ENCODE measurements at regions not wholly inside any gene's neighbourhood (a gene's known extent, or its start where the extent isn't known, plus 50 kb on each side); places are given as distances from the start of the nearest gene placed in this dataset.
"Not testable (repeated sequence)": the region's sequence is repeated elsewhere in the genome, so short reads cannot be mapped to it uniquely, and the experiment has no call there.

GRCh38 chr9:33623658-33624586, 99.9 kb downstream of the ANKRD18B start:
- no peak for TF ChIP-seq Cebpa-rat (IDR thresholded peaks at IDR 0.05)
- Histone ChIP-seq H3K27me3 (no peaks in the 10 kb centered on the region), H3K4me1 (peaks cover 0 to 12% (median 9%) of the 10 kb centered on the region in 10 experiments; a peak in 8 of 20 replicates), H3K9ac (no peak overlapping the region), H4K20me1 (no peaks in the 10 kb centered on the region), H3K4me2 (peak overlapping the region in 2 of 11 experiments; percentile 29 to 47; a peak in 1 of 22 replicates), H3K27ac (no peak overlapping the region), H3K4me3 (no peak overlapping the region), H3K36me3 (no peaks in the 10 kb centered on the region), H3K9me3 (replicated peaks in 1 of 11) (no peaks in the 10 kb centered on the region)

- H3K36me3 ChIP-seq, H3K4me1 ChIP-seq, H3K27me3 ChIP-seq: not testable (repeated sequence)
Observed at GRCh38 chr9:33628318-33628717, 104.3 kb downstream of the ANKRD18B start.

DNA sequence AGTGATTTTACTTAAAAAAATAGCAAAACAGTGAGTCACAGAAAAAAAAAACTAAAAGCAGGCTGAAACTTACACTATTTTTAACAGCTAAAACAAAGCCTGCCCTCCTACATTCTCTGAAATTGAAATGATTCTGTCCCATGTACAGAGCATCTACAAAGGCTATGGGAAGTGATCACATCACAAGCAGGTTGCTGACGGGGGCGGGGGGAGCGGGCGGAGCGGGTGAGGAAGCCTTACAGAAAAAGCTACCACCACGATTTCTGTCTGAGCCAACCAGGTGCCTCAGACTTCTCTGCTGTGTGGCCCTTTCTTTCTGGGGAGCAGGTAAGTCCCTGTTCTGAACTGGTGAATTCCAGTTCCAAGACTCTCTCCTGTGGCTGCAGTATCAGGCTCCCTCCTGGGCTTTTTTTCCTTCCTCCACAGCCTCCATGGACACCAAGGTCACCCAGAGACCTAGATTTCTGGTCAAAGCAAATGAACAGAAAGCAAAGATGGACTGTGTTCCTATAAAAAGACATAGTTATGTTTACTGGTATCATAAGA, 104.9 kb downstream of the ANKRD18B start:
- H4K20me1 ChIP-seq: no peaks in the 10 kb centered on the region
- H3K4me1 ChIP-seq: no peaks in the 10 kb centered on the region
- no peaks in the 10 kb centered on the region for H3K36me3 ChIP-seq
- H3K9me3 ChIP-seq (replicated peaks in 1 of 11): no peaks in the 10 kb centered on the region
- no peak overlapping the region for H3K4me2 ChIP-seq
- no peak for TF ChIP-seq Cebpa-rat (IDR thresholded peaks at IDR 0.05)
- H3K4me3 ChIP-seq: no peak overlapping the region
- H3K27ac ChIP-seq: no peak overlapping the region
- no peaks in the 10 kb centered on the region for H3K27me3 ChIP-seq
- no peak overlapping the region for H3K9ac ChIP-seq

More at GRCh38 chr9:33628318-33628717, 104.3 kb downstream of the ANKRD18B start:
- not testable (repeated sequence) for H4K20me1 ChIP-seq; H3K4me3 ChIP-seq; H3K27ac ChIP-seq; H3K4me2 ChIP-seq; H3K9me3 ChIP-seq (replicated peaks in 1 of 11); H3K9ac ChIP-seq

- no peak overlapping the region for H3K4me3 ChIP-seq
- H3K4me2 ChIP-seq: no peak overlapping the region
- peaks cover 0 to 8% (median 5%) of the 10 kb centered on the region in 10 experiments; a peak in 5 of 20 replicates for H3K4me1 ChIP-seq
- TF ChIP-seq Cebpa-rat (IDR thresholded peaks at IDR 0.05): no peak
- no peaks in the 10 kb centered on the region for H4K20me1 ChIP-seq
- H3K36me3 ChIP-seq: no peaks in the 10 kb centered on the region
- H3K9me3 ChIP-seq (replicated peaks in 1 of 11): no peaks in the 10 kb centered on the region
- H3K27ac ChIP-seq: no peak overlapping the region
- H3K27me3 ChIP-seq: no peaks in the 10 kb centered on the region
- H3K9ac ChIP-seq: no peak overlapping the region
Observed at GRCh38 chr9:33633636-33634035, 109.6 kb downstream of the ANKRD18B start.

DNA sequence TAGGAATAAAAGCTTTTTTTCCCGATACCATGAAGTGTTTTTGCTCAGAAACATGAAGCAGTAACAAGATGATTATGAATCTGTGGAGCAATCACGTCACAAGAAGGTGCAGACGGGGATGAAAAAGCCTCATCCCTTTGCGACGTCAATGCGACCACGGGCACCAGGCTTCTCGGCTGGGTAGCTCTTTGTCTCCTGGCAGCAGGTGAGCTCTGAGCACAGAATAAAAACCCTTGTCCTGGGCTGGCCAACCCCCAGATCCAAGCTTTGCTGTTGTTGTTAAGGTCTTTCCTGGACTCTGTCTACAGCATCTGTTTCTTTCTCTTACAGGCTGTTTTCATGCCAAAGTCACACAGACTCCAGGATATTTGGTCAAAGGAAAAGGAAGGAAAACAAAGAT, 113.8 kb downstream of the ANKRD18B start:
- Histone ChIP-seq H3K9ac (no peak overlapping the region), H3K27me3 (no peaks in the 10 kb centered on the region), H4K20me1 (no peaks in the 10 kb centered on the region), H3K4me1 (peaks cover 0 to 8% (median 5%) of the 10 kb centered on the region in 10 experiments; a peak in 5 of 20 replicates), H3K27ac (no peak overlapping the region), H3K36me3 (no peaks in the 10 kb centered on the region), H3K4me3 (no peak overlapping the region), H3K9me3 (replicated peaks in 1 of 11) (no peaks in the 10 kb centered on the region), H3K4me2 (peak overlapping the region in 6 of 11 experiments; percentile 3 to 28 (median 7); a peak in 2 of 22 replicates)
- TF ChIP-seq Cebpa-rat (IDR thresholded peaks at IDR 0.05): no peak

DNA sequence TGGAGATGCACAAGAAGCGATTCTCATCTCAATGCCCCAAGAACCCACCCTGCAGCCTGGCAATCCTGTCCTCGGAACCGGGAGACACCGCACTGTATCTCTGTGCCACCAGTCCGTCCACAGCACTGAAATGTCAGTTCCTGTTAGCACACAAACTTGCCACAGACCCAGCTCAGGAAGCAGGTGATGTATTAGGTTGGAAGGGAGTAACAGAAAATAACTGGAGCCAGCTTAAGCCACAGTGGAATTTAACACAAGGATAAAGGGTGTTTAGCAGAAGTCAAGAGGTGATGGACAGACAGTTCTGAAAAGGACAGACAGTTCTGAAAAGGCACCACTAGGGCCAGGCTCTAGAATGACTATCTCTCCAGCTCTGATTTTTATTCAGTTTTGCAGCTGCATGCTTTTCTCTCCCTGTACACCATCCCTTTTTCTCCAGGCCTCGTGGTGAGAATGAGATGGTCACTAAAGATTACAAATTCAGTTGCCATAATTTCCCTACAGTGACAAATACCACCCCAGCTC, 114.4 kb downstream of the ANKRD18B start:
- Histone ChIP-seq H4K20me1 (no peaks in the 10 kb centered on the region), H3K4me2 (peak overlapping the region in 7 of 11 experiments; percentile 3 to 28 (median 8); a peak in 5 of 22 replicates), H3K27me3 (no peaks in the 10 kb centered on the region), H3K36me3 (no peaks in the 10 kb centered on the region), H3K4me3 (no peak overlapping the region), H3K9ac (no peak overlapping the region), H3K9me3 (replicated peaks in 1 of 11) (no peaks in the 10 kb centered on the region), H3K27ac (no peak overlapping the region), H3K4me1 (peaks cover 0 to 8% (median 5%) of the 10 kb centered on the region in 10 experiments; a peak in 5 of 20 replicates)
- TF ChIP-seq Cebpa-rat (IDR thresholded peaks at IDR 0.05): no peak

- H3K36me3 ChIP-seq: no peaks in the 10 kb centered on the region
- no peaks in the 10 kb centered on the region for H3K27me3 ChIP-seq
- no peaks in the 10 kb centered on the region for H3K4me1 ChIP-seq
- no peak overlapping the region for H3K4me3 ChIP-seq
- no peak for TF ChIP-seq Cebpa-rat (IDR thresholded peaks at IDR 0.05)
- no peaks in the 10 kb centered on the region for H3K9me3 ChIP-seq (replicated peaks in 1 of 11)
- no peak overlapping the region for H3K27ac ChIP-seq
- no peak overlapping the region for H3K9ac ChIP-seq
- no peaks in the 10 kb centered on the region for H4K20me1 ChIP-seq
- no peak overlapping the region for H3K4me2 ChIP-seq
Observed at GRCh38 chr9:33645706-33646105, 121.7 kb downstream of the ANKRD18B start.

DNA sequence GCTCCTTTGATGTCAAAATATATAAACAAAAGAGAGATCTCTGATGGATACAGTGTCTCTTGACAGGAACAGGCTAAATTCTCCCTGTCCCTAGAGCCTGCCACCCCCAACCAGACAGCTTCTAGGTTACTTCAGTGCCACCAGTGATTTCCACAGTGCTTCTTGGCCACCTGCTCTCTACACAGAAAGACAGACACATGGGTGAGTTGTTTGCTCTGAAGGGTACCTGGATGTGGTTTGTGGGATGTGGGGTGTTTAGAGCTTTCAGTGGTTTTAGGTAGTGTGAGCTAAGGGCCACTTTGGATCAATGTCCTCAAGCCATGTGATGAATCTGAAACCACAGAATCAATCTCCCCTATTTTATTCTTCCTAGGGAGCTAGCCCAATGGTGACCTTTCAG, 125.4 kb downstream of the ANKRD18B start:
- Histone ChIP-seq H3K9me3 (replicated peaks in 1 of 11) (no peaks in the 10 kb centered on the region), H3K4me2 (no peak overlapping the region), H3K9ac (no peak overlapping the region), H3K36me3 (no peaks in the 10 kb centered on the region), H3K27ac (no peak overlapping the region), H3K4me1 (no peaks in the 10 kb centered on the region), H3K4me3 (no peak overlapping the region), H3K27me3 (no peaks in the 10 kb centered on the region), H4K20me1 (no peaks in the 10 kb centered on the region)
- TF ChIP-seq Cebpa-rat (IDR thresholded peaks at IDR 0.05): no peak

GRCh38 chr9:33651125-33651524, 127.1 kb downstream of the ANKRD18B start:
- no peak for TF ChIP-seq Cebpa-rat (IDR thresholded peaks at IDR 0.05)

More at GRCh38 chr9:33651125-33651524, 127.1 kb downstream of the ANKRD18B start:
- H3K4me1 ChIP-seq: no peaks in the 10 kb centered on the region
- no peak overlapping the region for H3K4me2 ChIP-seq
- H3K36me3 ChIP-seq: no peaks in the 10 kb centered on the region
- no peak overlapping the region for H3K4me3 ChIP-seq
- no peak overlapping the region for H3K9ac ChIP-seq
- H3K9me3 ChIP-seq (replicated peaks in 1 of 11): no peaks in the 10 kb centered on the region
- H3K27me3 ChIP-seq: no peaks in the 10 kb centered on the region
- H3K27ac ChIP-seq: no peak overlapping the region
- no peaks in the 10 kb centered on the region for H4K20me1 ChIP-seq

Data from BLaER1 treated with 17β-estradiol and CSF1 and Interleukin-3, amounts not matched to agents 10 nM and 100 nM (cell line).